C4-2B (cell line): ENCODE measurements at regions not wholly inside any gene's neighbourhood (a gene's known extent, or its start where the extent isn't known, plus 50 kb on each side); places are given as distances from the start of the nearest gene placed in this dataset.
"Not testable (repeated sequence)": the region's sequence is repeated elsewhere in the genome, so short reads cannot be mapped to it uniquely, and the experiment has no call there.

Experiments used
- CTCF ChIP-seq: fragments of 450-650 bp; conservative IDR thresholded peaks from 2 replicates; pipeline ENCODE4 v1.5.1; 2017; ENCODE audit warnings: mild to moderate bottlenecking
- ZFX ChIP-seq: fragments of 450-650 bp; IDR thresholded peaks from 2 replicates; pipeline ENCODE4 v1.6.1; 2017

- not testable (repeated sequence) for TF ChIP-seq CTCF, ZFX
Measured at GRCh38 chr13:90494849-90495248, 852.6 kb upstream of the MIR17HG start.
